Astrocyte of the cerebellum (primary cell): ENCODE measurements at regions not wholly inside any gene's neighbourhood (a gene's known extent, or its start where the extent isn't known, plus 50 kb on each side); places are given as distances from the start of the nearest gene placed in this dataset.

Source experiments
- DNase-seq: peaks from one replicate; pipeline ENCODE4 v3.0.0-alpha.2; 2011; ENCODE audit warnings: low read depth
- H3K4me3 ChIP-seq: 2 replicates; pipeline ENCODE4 v1.5.1; 2011; ENCODE audit warnings: mild to moderate bottlenecking, low read depth, low read length, moderate library complexity
- in situ Hi-C: cut with HindIII; loops from 2 replicates; pipeline ENCODE4 v1.10.0; 2017; ENCODE audit warnings: low sequenced_read_pairs
- TF ChIP-seq, protein P1 (sequence below): IDR thresholded peaks from 2 replicates; pipeline ENCODE4 v1.5.1; 2012; ENCODE audit warnings: low read length, low read depth, moderate library complexity, mild to moderate bottlenecking; ENCODE audit errors: missing control alignments

- H3K4me3 ChIP-seq, result no peak overlapping the region
- in situ Hi-C loops, result no loop called here
- DNase-seq, result no peak
- TF ChIP-seq, protein P1, sequence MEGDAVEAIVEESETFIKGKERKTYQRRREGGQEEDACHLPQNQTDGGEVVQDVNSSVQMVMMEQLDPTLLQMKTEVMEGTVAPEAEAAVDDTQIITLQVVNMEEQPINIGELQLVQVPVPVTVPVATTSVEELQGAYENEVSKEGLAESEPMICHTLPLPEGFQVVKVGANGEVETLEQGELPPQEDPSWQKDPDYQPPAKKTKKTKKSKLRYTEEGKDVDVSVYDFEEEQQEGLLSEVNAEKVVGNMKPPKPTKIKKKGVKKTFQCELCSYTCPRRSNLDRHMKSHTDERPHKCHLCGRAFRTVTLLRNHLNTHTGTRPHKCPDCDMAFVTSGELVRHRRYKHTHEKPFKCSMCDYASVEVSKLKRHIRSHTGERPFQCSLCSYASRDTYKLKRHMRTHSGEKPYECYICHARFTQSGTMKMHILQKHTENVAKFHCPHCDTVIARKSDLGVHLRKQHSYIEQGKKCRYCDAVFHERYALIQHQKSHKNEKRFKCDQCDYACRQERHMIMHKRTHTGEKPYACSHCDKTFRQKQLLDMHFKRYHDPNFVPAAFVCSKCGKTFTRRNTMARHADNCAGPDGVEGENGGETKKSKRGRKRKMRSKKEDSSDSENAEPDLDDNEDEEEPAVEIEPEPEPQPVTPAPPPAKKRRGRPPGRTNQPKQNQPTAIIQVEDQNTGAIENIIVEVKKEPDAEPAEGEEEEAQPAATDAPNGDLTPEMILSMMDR, result no peak
Measured at GRCh38 chr11:82176365-82176764, 557.3 kb downstream of the FAM181B start.

DNA sequence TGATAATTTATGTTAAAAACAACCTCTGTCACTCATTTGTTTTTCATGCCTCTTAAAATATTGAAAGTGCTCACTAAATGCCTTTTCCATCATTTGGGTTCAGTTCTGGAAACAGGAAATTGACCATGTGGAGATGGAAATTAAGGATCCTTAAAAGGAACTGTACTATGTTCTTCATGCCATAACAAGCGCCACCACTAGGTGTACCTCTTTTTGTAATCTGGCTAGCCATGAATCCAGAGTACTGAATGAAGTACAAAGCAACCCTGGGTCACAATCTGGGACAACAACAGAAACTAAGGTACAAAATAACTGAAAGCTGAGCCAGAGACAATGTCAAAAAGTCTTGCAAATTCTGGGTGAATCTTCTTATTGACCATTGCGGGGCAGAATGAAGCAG is 559.1 kb downstream of the FAM181B start:
- TF ChIP-seq, protein P1, result peak; percentile 38
- in situ Hi-C loops, result no loop called here
- H3K4me3 ChIP-seq, result no peak overlapping the region

DNA sequence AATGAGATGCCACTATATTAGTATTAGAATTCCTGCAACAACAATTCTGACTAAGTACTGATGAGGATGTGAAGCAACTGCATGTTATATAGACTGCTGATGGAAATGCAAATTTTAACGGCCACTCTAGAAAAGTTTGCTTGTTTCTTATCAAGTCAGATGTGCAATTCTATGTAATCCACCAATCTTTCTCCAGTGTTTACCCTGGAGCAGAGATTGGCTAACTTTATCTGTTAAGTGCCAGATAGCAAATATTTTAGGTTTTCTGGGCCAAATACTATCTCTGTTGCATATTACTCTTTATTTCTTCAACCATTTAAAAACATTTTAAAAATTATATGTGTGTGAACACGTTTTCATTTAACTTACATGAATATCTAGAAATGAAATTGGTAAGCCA is 586.9 kb downstream of the FAM181B start:
- in situ Hi-C loops, result no loop called here
- TF ChIP-seq, protein P1, result no peak
- no peak overlapping the region for H3K4me3 ChIP-seq
- DNase-seq, result no peak

More for the DNA sequence above, 559.1 kb downstream of the FAM181B start:
- DNase-seq, result no peak

DNA sequence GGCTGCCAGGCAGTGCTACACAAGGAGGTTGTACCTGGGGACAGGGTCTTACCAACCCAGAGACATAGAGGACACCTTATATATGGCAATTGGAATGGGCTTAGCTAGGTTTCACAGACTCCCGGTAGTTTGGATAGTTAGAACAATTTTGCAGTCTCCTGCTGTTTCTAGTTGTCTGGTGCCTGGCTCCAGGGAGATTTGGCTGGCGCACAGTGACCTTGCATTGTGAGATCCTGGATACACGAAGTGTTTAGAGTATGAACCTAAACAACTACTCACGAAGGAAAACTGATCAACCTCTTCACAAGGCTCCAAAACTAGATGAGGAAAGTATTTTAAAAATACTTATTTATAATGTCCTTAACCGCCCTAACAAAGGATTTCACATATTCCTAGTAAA is 614.7 kb downstream of the FAM181B start:
- in situ Hi-C loops, result no loop called here
- TF ChIP-seq, protein P1, result no peak
- no peak for DNase-seq
- H3K4me3 ChIP-seq, result no peak overlapping the region

GRCh38 chr11:82117362-82117761 is 616.3 kb downstream of the FAM181B start:
- no peak overlapping the region for H3K4me3 ChIP-seq
- no peak for DNase-seq
- in situ Hi-C loops, result no loop called here
- TF ChIP-seq, protein P1, result no peak

- DNase-seq, result no peak
- in situ Hi-C loops, result no loop called here
- H3K4me3 ChIP-seq, result no peak overlapping the region
- TF ChIP-seq, protein P1, result no peak
Measured at GRCh38 chr11:82105331-82105998, 628.2 kb downstream of the FAM181B start.
